GM23338 (cell line): ENCODE measurements at regions not wholly inside any gene's neighbourhood (a gene's known extent, or its start where the extent isn't known, plus 50 kb on each side); places are given as distances from the start of the nearest gene placed in this dataset.

Experiments
- ATAC-seq: fragments of 200-7000 bp; cut with Tn5 transposase; 3 replicates; pipeline ENCODE4 v1.9.1; 2020
- DNase-seq: peaks from one replicate; pipeline ENCODE4 v3.0.0-alpha.2; 2015; ENCODE audit warnings: low spot score
- H2AFZ ChIP-seq: fragments of 200-600 bp; sonication (generic); 2 replicates; pipeline ENCODE4 v1.8.0; 2016; ENCODE audit warnings: antibody characterized with exemption, mild to moderate bottlenecking, moderate library complexity
- H3F3A ChIP-seq: fragments of 200-600 bp; sonication (generic); replicated peaks from 2 replicates; pipeline ENCODE4 v1.8.0; 2017; ENCODE audit warnings: antibody characterized with exemption, mixed run types, low read depth
- H3K27ac ChIP-seq: fragments of 200-600 bp; sonication (generic); 2 replicates; pipeline ENCODE4 v1.6.1; 2016; ENCODE audit warnings: low read depth
- H3K27me3 ChIP-seq: fragments of 200-600 bp; sonication (generic); 2 replicates; pipeline ENCODE4 v1.8.0; 2016; ENCODE audit warnings: mild to moderate bottlenecking, mixed run types, moderate library complexity; ENCODE audit not compliant: insufficient read depth
- H3K36me3 ChIP-seq: fragments of 200-600 bp; sonication (generic); 2 replicates; pipeline ENCODE4 v1.8.0; 2016; ENCODE audit warnings: mild to moderate bottlenecking; ENCODE audit not compliant: insufficient read depth
- H3K4me1 ChIP-seq: fragments of 200-600 bp; sonication (generic); 2 replicates; pipeline ENCODE4 v1.8.0; 2016; ENCODE audit warnings: mild to moderate bottlenecking, moderate library complexity; ENCODE audit not compliant: insufficient read depth
- H3K4me2 ChIP-seq: fragments of 200-600 bp; sonication (generic); 2 replicates; pipeline ENCODE4 v1.7.1; 2017; ENCODE audit warnings: mixed run types
- H3K4me3 ChIP-seq: fragments of 200-600 bp; sonication (generic); 2 replicates; pipeline ENCODE4 v1.6.1; 2016; ENCODE audit warnings: mixed run types
- H3K79me2 ChIP-seq: fragments of 200-600 bp; sonication (generic); replicated peaks from 2 replicates; pipeline ENCODE4 v1.8.0; 2017; ENCODE audit warnings: mild to moderate bottlenecking; ENCODE audit not compliant: insufficient read depth
- H3K9me2 ChIP-seq: fragments of 200-600 bp; sonication (generic); 2 replicates; pipeline ENCODE4 v1.8.0; 2017; ENCODE audit not compliant: insufficient read depth
- H4K20me1 ChIP-seq: fragments of 200-600 bp; sonication (generic); replicated peaks from 2 replicates; pipeline ENCODE4 v1.8.0; 2017; ENCODE audit warnings: mild to moderate bottlenecking; ENCODE audit not compliant: insufficient read depth
- H3K27ac Mint-ChIP-seq: 2 replicates; pipeline ENCODE4 v1.8.0; 2020; ENCODE audit warnings: inconsistent platforms, mild to moderate bottlenecking, moderate library complexity, mixed read lengths
- H3K27me3 Mint-ChIP-seq: 3 replicates; pipeline ENCODE4 v1.8.0; 2022; ENCODE audit warnings: low read depth, mild to moderate bottlenecking, moderate library complexity, mixed read lengths, inconsistent platforms; ENCODE audit not compliant: insufficient read depth, poor library complexity
- H3K36me3 Mint-ChIP-seq: 3 replicates; pipeline ENCODE4 v1.8.0; 2021; ENCODE audit warnings: low read depth, mild to moderate bottlenecking, inconsistent platforms, moderate library complexity, mixed read lengths
- H3K4me1 Mint-ChIP-seq: 3 replicates; pipeline ENCODE4 v1.8.0; 2020; ENCODE audit warnings: mild to moderate bottlenecking, inconsistent platforms, mixed read lengths
- H3K4me3 Mint-ChIP-seq: 3 replicates; pipeline ENCODE4 v1.8.0; 2021; ENCODE audit warnings: moderate library complexity, mild to moderate bottlenecking, inconsistent platforms, mixed read lengths
- H3K9me3 Mint-ChIP-seq: 3 replicates; pipeline ENCODE4 v1.8.0; 2020; ENCODE audit warnings: moderate library complexity, mild to moderate bottlenecking, inconsistent platforms, mixed read lengths
- CREB1 ChIP-seq: fragments of 250-450 bp; sonication (Bioruptor Pico); IDR thresholded peaks from 2 replicates; pipeline ENCODE4 v1.5.0; 2020; ENCODE audit warnings: low read depth, mild to moderate bottlenecking, moderate library complexity
- CTCF ChIP-seq, 2 experiments: fragments of 200-600 bp in 1 of 2; sonication (generic) in 1 of 2; conservative IDR thresholded peaks; 2 replicates each; pipeline versions ENCODE4 v1.5.1 to v1.6.1; 2016 to 2017; ENCODE audit warnings: antibody characterized with exemption in 2 of 2, low read depth in 2 of 2, mild to moderate bottlenecking in 2 of 2, moderate library complexity in 1 of 2
- ETS1 ChIP-seq: IDR thresholded peaks from 2 replicates; pipeline ENCODE4 v1.6.1; 2016; ENCODE audit warnings: antibody characterized with exemption
- EZH2 ChIP-seq: fragments of 200-600 bp; sonication (generic); IDR thresholded peaks from one replicate; pipeline ENCODE4 v1.8.0; 2017; ENCODE audit warnings: antibody characterized with exemption, mild to moderate bottlenecking, low read depth; ENCODE audit not compliant: unreplicated experiment
- EZH2phosphoT487 ChIP-seq: fragments of 200-600 bp; sonication (generic); IDR thresholded peaks from one replicate; pipeline ENCODE4 v1.8.1; 2018; ENCODE audit warnings: antibody characterized with exemption; ENCODE audit not compliant: unreplicated experiment
- JUNB ChIP-seq: IDR thresholded peaks from one replicate; pipeline ENCODE4 v1.6.1; 2016; ENCODE audit warnings: antibody characterized with exemption; ENCODE audit not compliant: unreplicated experiment
- NANOG ChIP-seq: IDR thresholded peaks from 2 replicates; pipeline ENCODE4 v1.6.1; 2016; ENCODE audit warnings: antibody characterized with exemption, borderline replicate concordance
- POLR2AphosphoS5 ChIP-seq: IDR thresholded peaks from 2 replicates; pipeline ENCODE4 v1.6.1; 2016; ENCODE audit warnings: antibody characterized with exemption, low read depth
- STAT1 ChIP-seq: IDR thresholded peaks from one replicate; pipeline ENCODE4 v1.6.1; 2016; ENCODE audit warnings: antibody characterized with exemption; ENCODE audit not compliant: unreplicated experiment
- ZNF114 ChIP-seq: fragments of 250-450 bp; sonication (Bioruptor Pico); IDR thresholded peaks from 2 replicates; pipeline ENCODE4 v1.5.0; 2020; ENCODE audit warnings: mild to moderate bottlenecking, moderate library complexity
- ZNF331 ChIP-seq: fragments of 250-450 bp; sonication (Bioruptor Pico); IDR thresholded peaks from 2 replicates; pipeline ENCODE4 v1.5.0; 2020; ENCODE audit warnings: low read depth, mild to moderate bottlenecking, moderate library complexity
- ZNF462 ChIP-seq: fragments of 250-450 bp; sonication (Bioruptor Pico); IDR thresholded peaks from 2 replicates; pipeline ENCODE4 v1.5.0; 2020; ENCODE audit warnings: mild to moderate bottlenecking, moderate library complexity
- TF ChIP-seq, protein P1 (sequence below): IDR thresholded peaks from one replicate; pipeline ENCODE4 v1.6.1; 2018; ENCODE audit warnings: antibody characterized with exemption; ENCODE audit not compliant: unreplicated experiment

DNA sequence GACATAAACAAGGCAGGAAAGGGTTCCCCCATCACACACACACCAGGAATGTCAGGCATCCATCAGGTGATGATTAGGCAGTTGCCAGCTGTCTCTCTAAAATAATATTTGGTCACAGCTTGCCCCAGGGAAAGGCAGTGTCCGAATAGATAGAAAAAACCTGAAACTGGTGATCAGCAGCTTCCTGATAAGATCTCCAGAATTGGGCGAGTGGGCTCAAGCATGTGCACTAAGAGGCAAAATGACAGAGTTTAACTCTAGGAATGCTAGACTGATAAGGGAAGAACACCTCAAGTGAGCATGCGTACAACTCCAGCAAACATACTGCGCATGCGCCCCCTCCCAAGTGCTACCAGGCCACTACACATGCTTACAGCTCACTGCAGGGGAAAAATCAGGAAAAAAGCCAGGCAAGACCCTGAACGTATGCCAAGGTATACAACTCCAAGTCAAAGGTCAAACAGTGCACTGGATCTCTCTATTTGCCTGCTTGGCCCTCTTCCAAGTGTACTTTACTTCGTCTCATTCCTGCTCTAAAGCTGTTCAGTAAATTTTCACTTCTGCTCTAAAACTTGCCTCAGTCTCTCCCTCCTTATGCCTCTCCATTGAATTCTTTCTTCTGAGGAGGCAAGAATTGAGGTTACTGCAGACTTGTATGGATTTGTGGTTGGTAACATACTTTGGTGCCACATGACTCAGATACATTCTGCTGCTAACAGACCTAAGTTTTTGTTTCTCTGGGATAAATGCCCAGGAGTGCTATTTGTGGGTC is 73.5 kb upstream of the VASH1 start:
- H3K27ac Mint-ChIP-seq: no peak overlapping the region
- ATAC-seq: no peak

More for the DNA sequence above, 73.5 kb upstream of the VASH1 start:
- no peaks in the 10 kb centered on the region for H3K27me3 ChIP-seq
- H3K79me2 ChIP-seq: no peaks in the 10 kb centered on the region
- H3K9me2 ChIP-seq: no peaks in the 10 kb centered on the region
- Mint-ChIP-seq H3K9me3 (peaks cover 30% of the 10 kb centered on the region), H3K4me3 (no peak overlapping the region), H3K27me3 (no peaks in the 10 kb centered on the region), H3K36me3 (peaks cover 5% of the 10 kb centered on the region; the same call in 2 of the 3 replicates), H3K4me1 (no peaks in the 10 kb centered on the region)
- H3K4me1 ChIP-seq: no peaks in the 10 kb centered on the region
- H2AFZ ChIP-seq: no peak overlapping the region
- H3K4me2 ChIP-seq: no peak overlapping the region
- H3K27ac ChIP-seq: no peak overlapping the region
- no peaks in the 10 kb centered on the region for H4K20me1 ChIP-seq
- no peak for DNase-seq
- no peak overlapping the region for H3K4me3 ChIP-seq
- H3K36me3 ChIP-seq: no peaks in the 10 kb centered on the region
- TF ChIP-seq EZH2phosphoT487: no peak
- TF ChIP-seq STAT1: no peak
- TF ChIP-seq ETS1: no peak
- no peak for TF ChIP-seq POLR2AphosphoS5
- no peak for TF ChIP-seq ZNF462 (CRISPR knock-in tag)
- TF ChIP-seq, protein P1, sequence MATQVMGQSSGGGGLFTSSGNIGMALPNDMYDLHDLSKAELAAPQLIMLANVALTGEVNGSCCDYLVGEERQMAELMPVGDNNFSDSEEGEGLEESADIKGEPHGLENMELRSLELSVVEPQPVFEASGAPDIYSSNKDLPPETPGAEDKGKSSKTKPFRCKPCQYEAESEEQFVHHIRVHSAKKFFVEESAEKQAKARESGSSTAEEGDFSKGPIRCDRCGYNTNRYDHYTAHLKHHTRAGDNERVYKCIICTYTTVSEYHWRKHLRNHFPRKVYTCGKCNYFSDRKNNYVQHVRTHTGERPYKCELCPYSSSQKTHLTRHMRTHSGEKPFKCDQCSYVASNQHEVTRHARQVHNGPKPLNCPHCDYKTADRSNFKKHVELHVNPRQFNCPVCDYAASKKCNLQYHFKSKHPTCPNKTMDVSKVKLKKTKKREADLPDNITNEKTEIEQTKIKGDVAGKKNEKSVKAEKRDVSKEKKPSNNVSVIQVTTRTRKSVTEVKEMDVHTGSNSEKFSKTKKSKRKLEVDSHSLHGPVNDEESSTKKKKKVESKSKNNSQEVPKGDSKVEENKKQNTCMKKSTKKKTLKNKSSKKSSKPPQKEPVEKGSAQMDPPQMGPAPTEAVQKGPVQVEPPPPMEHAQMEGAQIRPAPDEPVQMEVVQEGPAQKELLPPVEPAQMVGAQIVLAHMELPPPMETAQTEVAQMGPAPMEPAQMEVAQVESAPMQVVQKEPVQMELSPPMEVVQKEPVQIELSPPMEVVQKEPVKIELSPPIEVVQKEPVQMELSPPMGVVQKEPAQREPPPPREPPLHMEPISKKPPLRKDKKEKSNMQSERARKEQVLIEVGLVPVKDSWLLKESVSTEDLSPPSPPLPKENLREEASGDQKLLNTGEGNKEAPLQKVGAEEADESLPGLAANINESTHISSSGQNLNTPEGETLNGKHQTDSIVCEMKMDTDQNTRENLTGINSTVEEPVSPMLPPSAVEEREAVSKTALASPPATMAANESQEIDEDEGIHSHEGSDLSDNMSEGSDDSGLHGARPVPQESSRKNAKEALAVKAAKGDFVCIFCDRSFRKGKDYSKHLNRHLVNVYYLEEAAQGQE: no peak
- TF ChIP-seq NANOG: no peak
- no peak for TF ChIP-seq EZH2
- no peak for TF ChIP-seq JUNB
- TF ChIP-seq CTCF (conservative IDR thresholded peaks at IDR 0.05; ENCODE audit: low read depth in 2 of 2): no peak
- no peak for TF ChIP-seq ZNF331 (CRISPR knock-in tag)
- no peak for TF ChIP-seq ZNF114
- no peak for TF ChIP-seq CREB1 (CRISPR knock-in tag)
- no peaks in the 10 kb centered on the region for H3F3A ChIP-seq
